NCI-H2171 treated with DMSO at 0.1 percent for 48 hours (cell line): ENCODE measurements at regions not wholly inside any gene's neighbourhood (a gene's known extent, or its start where the extent isn't known, plus 50 kb on each side); places are given as distances from the start of the nearest gene placed in this dataset.
A peak's percentile ranks its signal among the peaks of the same experiment; 100 is the strongest.

Experiments
- DNase-seq: peaks from one replicate; lab custom pipeline; 2025; lab: John Stamatoyannopoulos, UW

GRCh38 chr7:125563964-125564529 is 634.4 kb upstream of the POT1 start:
- peak; percentile 82 for DNase-seq

GRCh38 chr7:125563557-125563956 is 633.9 kb upstream of the POT1 start:
- no peak for DNase-seq

- no peak for DNase-seq
These were observed 631.4 kb upstream of the POT1 start for GRCh38 chr7:125561006-125561405.

GRCh38 chr7:125559921-125560320 is 630.3 kb upstream of the POT1 start:
- DNase-seq: no peak

- no peak for DNase-seq
These were observed 626.3 kb upstream of the POT1 start for GRCh38 chr7:125555916-125556315.

- DNase-seq: no peak
These were observed 621.4 kb upstream of the POT1 start for GRCh38 chr7:125551008-125551407.

- DNase-seq: no peak
These were observed 617.9 kb upstream of the POT1 start for GRCh38 chr7:125547505-125547904.

GRCh38 chr7:125530553-125530952 is 600.9 kb upstream of the POT1 start:
- DNase-seq: no peak

- no peak for DNase-seq
These were observed 599.6 kb upstream of the POT1 start for GRCh38 chr7:125529249-125529648.

GRCh38 chr7:125526958-125527357 is 597.3 kb upstream of the POT1 start:
- DNase-seq: no peak

- DNase-seq: no peak
These were observed 596.5 kb upstream of the POT1 start for GRCh38 chr7:125526092-125526491.

- DNase-seq: peak; percentile 83
These were observed 586.6 kb upstream of the POT1 start for GRCh38 chr7:125516194-125516593.

GRCh38 chr7:125512373-125512772 is 582.7 kb upstream of the POT1 start:
- no peak for DNase-seq

- no peak for DNase-seq
These were observed 581.7 kb upstream of the POT1 start for GRCh38 chr7:125511310-125511709.

GRCh38 chr7:125506331-125506730 is 576.7 kb upstream of the POT1 start:
- no peak for DNase-seq

GRCh38 chr7:125504848-125505247 is 575.2 kb upstream of the POT1 start:
- DNase-seq: no peak

GRCh38 chr7:125495997-125496396 is 566.4 kb upstream of the POT1 start:
- DNase-seq: no peak

GRCh38 chr7:125492521-125492920 is 562.9 kb upstream of the POT1 start:
- no peak for DNase-seq

- DNase-seq: peak; percentile 51
These were observed 561.5 kb upstream of the POT1 start for GRCh38 chr7:125491137-125491536.

GRCh38 chr7:125490167-125490566 is 560.5 kb upstream of the POT1 start:
- no peak for DNase-seq

- DNase-seq: no peak
These were observed 555.6 kb upstream of the POT1 start for GRCh38 chr7:125485223-125485622.

- DNase-seq: no peak
These were observed 555.1 kb upstream of the POT1 start for GRCh38 chr7:125484755-125485154.

GRCh38 chr7:125481323-125481722 is 551.7 kb upstream of the POT1 start:
- no peak for DNase-seq

GRCh38 chr7:125480762-125481161 is 551.1 kb upstream of the POT1 start:
- no peak for DNase-seq

- no peak for DNase-seq
These were observed 539.2 kb upstream of the POT1 start for GRCh38 chr7:125468855-125469174.
